NCI-H2171 (cell line): ENCODE measurements at regions not wholly inside any gene's neighbourhood (a gene's known extent, or its start where the extent isn't known, plus 50 kb on each side); places are given as distances from the start of the nearest gene placed in this dataset.

ENCODE experiments used
- DNase-seq: peaks from one replicate; lab custom pipeline; 2025; lab: John Stamatoyannopoulos, UW

- no peak for DNase-seq
These were observed 836.1 kb upstream of the FANCL start for GRCh38 chr2:59077026-59077725.

- no peak for DNase-seq
These were observed 835.0 kb upstream of the FANCL start for GRCh38 chr2:59076079-59076619.

- DNase-seq: no peak
These were observed 832.9 kb upstream of the FANCL start for GRCh38 chr2:59074071-59074470.

- no peak for DNase-seq
These were observed 832.2 kb upstream of the FANCL start for GRCh38 chr2:59073286-59073685.

- DNase-seq: no peak
These were observed 827.1 kb upstream of the FANCL start for GRCh38 chr2:59068255-59068654.

GRCh38 chr2:59066787-59067399 lies 825.8 kb upstream of the FANCL start:
- no peak for DNase-seq

- DNase-seq: no peak
These were observed 806.4 kb upstream of the FANCL start for GRCh38 chr2:59047373-59047995.

- no peak for DNase-seq
These were observed 805.6 kb upstream of the FANCL start for GRCh38 chr2:59046401-59047372.

- no peak for DNase-seq
These were observed 803.6 kb upstream of the FANCL start for GRCh38 chr2:59044736-59045135.

- DNase-seq: no peak
These were observed 800.0 kb upstream of the FANCL start for GRCh38 chr2:59041139-59041538.

- DNase-seq: no peak
These were observed 793.7 kb upstream of the FANCL start for GRCh38 chr2:59034837-59035236.

GRCh38 chr2:59034106-59034505 lies 793.0 kb upstream of the FANCL start:
- no peak for DNase-seq

- no peak for DNase-seq
These were observed 792.5 kb upstream of the FANCL start for GRCh38 chr2:59033661-59034060.

GRCh38 chr2:59032499-59032898 lies 791.4 kb upstream of the FANCL start:
- DNase-seq: peak; percentile 74

- DNase-seq: no peak
These were observed 787.9 kb upstream of the FANCL start for GRCh38 chr2:59029058-59029457.

GRCh38 chr2:59027320-59027719 lies 786.2 kb upstream of the FANCL start:
- DNase-seq: no peak

GRCh38 chr2:59025157-59025757 lies 784.1 kb upstream of the FANCL start:
- DNase-seq: no peak

GRCh38 chr2:59021786-59022185 lies 780.7 kb upstream of the FANCL start:
- DNase-seq: no peak

GRCh38 chr2:59019566-59020159 lies 778.5 kb upstream of the FANCL start:
- no peak for DNase-seq

- no peak for DNase-seq
These were observed 777.6 kb upstream of the FANCL start for GRCh38 chr2:59018737-59019136.

GRCh38 chr2:59015027-59015426 lies 773.9 kb upstream of the FANCL start:
- no peak for DNase-seq
